NCI-H2227 (cell line): ENCODE measurements at regions not wholly inside any gene's neighbourhood (a gene's known extent, or its start where the extent isn't known, plus 50 kb on each side); places are given as distances from the start of the nearest gene placed in this dataset.

Source experiments
- DNase-seq: peaks from one replicate; lab custom pipeline; 2025; ENCODE audit not compliant: unreplicated experiment; lab: John Stamatoyannopoulos, UW

GRCh38 chr5:5071554-5071953 is 68.6 kb upstream of the ADAMTS16 start:
- DNase-seq, result no peak

- no peak for DNase-seq
Measured at GRCh38 chr5:5077236-5077635, 62.9 kb upstream of the ADAMTS16 start.

GRCh38 chr5:5078009-5078897 is 61.9 kb upstream of the ADAMTS16 start:
- DNase-seq, result no peak

GRCh38 chr5:5079876-5080275 is 60.3 kb upstream of the ADAMTS16 start:
- DNase-seq, result no peak

- no peak for DNase-seq
Measured at GRCh38 chr5:5080790-5081189, 59.3 kb upstream of the ADAMTS16 start.

- DNase-seq, result no peak
Measured at GRCh38 chr5:5085381-5085780, 54.7 kb upstream of the ADAMTS16 start.

- DNase-seq, result no peak
Measured at GRCh38 chr5:5089895-5090649, 50.1 kb upstream of the ADAMTS16 start.
